Lower leg skin (tissue), 4 donors: ENCODE measurements at regions not wholly inside any gene's neighbourhood (a gene's known extent, or its start where the extent isn't known, plus 50 kb on each side); places are given as distances from the start of the nearest gene placed in this dataset.

ENCODE experiments used
- DNase-seq, 2 donors: peaks; one replicate each; pipeline ENCODE4 v3.0.0-alpha.2; 2019; ENCODE audit warnings: low spot score in 2 of 2
- H3K4me3 ChIP-seq: fragments of 200-600 bp; sonication (generic); 2 replicates; pipeline ENCODE4 v1.5.1; 2017; ENCODE audit warnings: mild to moderate bottlenecking, low read depth; ENCODE audit not compliant: poor library complexity, severe bottlenecking
- CTCF ChIP-seq, 3 donors: fragments of 450-650 bp; IDR thresholded peaks; one replicate each; pipeline ENCODE4 v1.5.1; 2016; ENCODE audit warnings: antibody characterized with exemption in 3 of 3, mild to moderate bottlenecking in 3 of 3, moderate library complexity in 2 of 3
- POLR2A ChIP-seq, 2 donors: fragments of 450-650 bp; IDR thresholded peaks; one replicate each; pipeline ENCODE4 v1.6.1; 2016 to 2017; ENCODE audit warnings: antibody characterized with exemption in 2 of 2, mild to moderate bottlenecking in 1 of 2, moderate library complexity in 1 of 2
- WGBS, 2 donors: methylation state at CpG; one replicate each; pipeline ENCODE4 v1.1.5; 2018; 5-methylcytosine and 5-hydroxymethylcytosine counted together
- intact Hi-C: fragments of 100-400 bp; cut with DNase I; formaldehyde crosslinking; loops from one replicate; pipeline ENCODE4 v1.15.0; 2023; ENCODE audit warnings: low total_unique reads

GRCh38 chr17:21535686-21536375 lies 156.5 kb upstream of the KCNJ18 start:
- DNase-seq: no peak
- intact Hi-C loops: no loop called here
- TF ChIP-seq POLR2A (IDR thresholded peaks at IDR 0.05) (no peak), CTCF (IDR thresholded peaks at IDR 0.05) (no peak)
- H3K4me3 ChIP-seq: no peak overlapping the region
- WGBS, 2 donors: 85 to 86% methylated on average over 1 of the region's 1 CpG

GRCh38 chr17:21537302-21537701 lies 155.0 kb upstream of the KCNJ18 start:
- WGBS, 2 donors: 89 to 94% methylated on average over 2 of the region's 2 CpGs
- DNase-seq: no peak
- TF ChIP-seq POLR2A (IDR thresholded peaks at IDR 0.05) (no peak), CTCF (IDR thresholded peaks at IDR 0.05) (no peak)
- no peak overlapping the region for H3K4me3 ChIP-seq
- intact Hi-C loops: no loop called here

GRCh38 chr17:21538615-21539014 lies 153.7 kb upstream of the KCNJ18 start:
- WGBS, 2 donors: 95 to 97% methylated on average over 1 of the region's 1 CpG
- TF ChIP-seq CTCF (IDR thresholded peaks at IDR 0.05) (no peak), POLR2A (IDR thresholded peaks at IDR 0.05) (no peak)
- no peak overlapping the region for H3K4me3 ChIP-seq
- intact Hi-C loops: no loop called here
- no peak for DNase-seq

- intact Hi-C loops: no loop called here
- TF ChIP-seq CTCF (IDR thresholded peaks at IDR 0.05): no peak
- TF ChIP-seq POLR2A (IDR thresholded peaks at IDR 0.05): no peak
- no peak overlapping the region for H3K4me3 ChIP-seq
- DNase-seq: no peak
- WGBS, 2 donors: 19 to 24% methylated on average over 2 of the region's 2 CpGs
Observed at GRCh38 chr17:21539146-21539545, 153.2 kb upstream of the KCNJ18 start.

- no peak for TF ChIP-seq CTCF (IDR thresholded peaks at IDR 0.05)
- no peak for TF ChIP-seq POLR2A (IDR thresholded peaks at IDR 0.05)
- intact Hi-C loops: no loop called here
- 95 to 98% methylated on average over 5 of the region's 5 CpGs for WGBS, 2 donors
- no peak for DNase-seq
- H3K4me3 ChIP-seq: no peak overlapping the region
Observed at GRCh38 chr17:21540502-21540901, 151.8 kb upstream of the KCNJ18 start.

GRCh38 chr17:21542070-21542469 lies 150.3 kb upstream of the KCNJ18 start:
- no peak for TF ChIP-seq POLR2A (IDR thresholded peaks at IDR 0.05)
- no peak for DNase-seq
- no peak overlapping the region for H3K4me3 ChIP-seq
- WGBS, 2 donors: 43 to 46% methylated on average over 2 of the region's 2 CpGs
- intact Hi-C loops: no loop called here
